Neural progenitor cell (in vitro differentiated cells): ENCODE measurements at regions not wholly inside any gene's neighbourhood (a gene's known extent, or its start where the extent isn't known, plus 50 kb on each side); places are given as distances from the start of the nearest gene placed in this dataset.
"Not testable (repeated sequence)": the region's sequence is repeated elsewhere in the genome, so short reads cannot be mapped to it uniquely, and the experiment has no call there.

Experiments
- DNase-seq: peaks from one replicate; pipeline ENCODE4 v3.0.0-alpha.2; 2016; ENCODE audit warnings: low spot score
- H2AFZ ChIP-seq: fragments of 200-600 bp; sonication (generic); replicated peaks from 2 replicates; pipeline ENCODE4 v1.6.1; 2016; ENCODE audit warnings: antibody characterized with exemption
- H3F3A ChIP-seq: fragments of 200-600 bp; sonication (generic); 2 replicates; pipeline ENCODE4 v1.6.1; 2016; ENCODE audit warnings: antibody characterized with exemption, low read depth
- H3K27ac ChIP-seq: fragments of 200-600 bp; sonication (generic); 2 replicates; pipeline ENCODE4 v1.5.1; 2016; ENCODE audit warnings: mild to moderate bottlenecking
- H3K27me3 ChIP-seq: fragments of 200-600 bp; sonication (generic); 2 replicates; pipeline ENCODE4 v1.6.1; 2016; ENCODE audit warnings: mild to moderate bottlenecking, moderate library complexity
- H3K36me3 ChIP-seq: fragments of 200-600 bp; sonication (generic); 2 replicates; pipeline ENCODE4 v1.5.1; 2016
- H3K4me1 ChIP-seq: fragments of 200-600 bp; sonication (generic); 2 replicates; pipeline ENCODE4 v1.6.1; 2016; ENCODE audit warnings: mixed run types
- H3K4me2 ChIP-seq: fragments of 200-600 bp; sonication (generic); 2 replicates; pipeline ENCODE4 v1.6.1; 2016
- H3K4me3 ChIP-seq: fragments of 200-600 bp; sonication (generic); 2 replicates; pipeline ENCODE4 v1.5.1; 2016
- H3K79me2 ChIP-seq: fragments of 200-600 bp; sonication (generic); 2 replicates; pipeline ENCODE4 v1.6.1; 2016; ENCODE audit warnings: low read depth
- H3K9ac ChIP-seq: fragments of 200-600 bp; sonication (generic); 2 replicates; pipeline ENCODE4 v1.6.1; 2016
- H3K9me3 ChIP-seq: fragments of 200-600 bp; sonication (generic); 2 replicates; pipeline ENCODE4 v1.5.1; 2016; ENCODE audit warnings: low read depth
- H4K20me1 ChIP-seq: fragments of 200-600 bp; sonication (generic); 2 replicates; pipeline ENCODE4 v1.6.1; 2016; ENCODE audit warnings: low read depth
- H3K27ac Mint-ChIP-seq: 3 replicates; pipeline ENCODE4 v1.8.0; 2021; ENCODE audit warnings: mixed read lengths
- H3K27me3 Mint-ChIP-seq: 2 replicates; pipeline ENCODE4 v1.8.0; 2022; ENCODE audit warnings: low read depth, mild to moderate bottlenecking, inconsistent platforms, moderate library complexity, mixed read lengths; ENCODE audit not compliant: insufficient read depth
- H3K36me3 Mint-ChIP-seq: 3 replicates; pipeline ENCODE4 v1.8.0; 2021; ENCODE audit warnings: mixed read lengths
- H3K4me1 Mint-ChIP-seq: 3 replicates; pipeline ENCODE4 v1.8.0; 2021; ENCODE audit warnings: mixed read lengths
- H3K4me3 Mint-ChIP-seq: 3 replicates; pipeline ENCODE4 v1.8.0; 2021; ENCODE audit warnings: mild to moderate bottlenecking, moderate library complexity, mixed read lengths
- H3K9me3 Mint-ChIP-seq: 3 replicates; pipeline ENCODE4 v1.8.0; 2020; ENCODE audit warnings: mixed read lengths
- CTCF ChIP-seq: fragments of 200-600 bp; sonication (generic); IDR thresholded peaks from 2 replicates; pipeline ENCODE4 v1.5.1; 2017; ENCODE audit warnings: antibody characterized with exemption, mild to moderate bottlenecking
- EZH2 ChIP-seq: fragments of 200-600 bp; sonication (generic); IDR thresholded peaks from 2 replicates; pipeline ENCODE4 v1.6.1; 2017; ENCODE audit warnings: antibody characterized with exemption, mild to moderate bottlenecking, moderate library complexity
- EZH2phosphoT487 ChIP-seq: fragments of 200-600 bp; sonication (generic); IDR thresholded peaks from 2 replicates; pipeline ENCODE4 v1.6.1; 2017; ENCODE audit warnings: antibody characterized with exemption

GRCh38 chr12:95371571-95371970 lies 102.4 kb upstream of the METAP2 start:
- no peaks in the 10 kb centered on the region for H3K27me3 Mint-ChIP-seq
- no peaks in the 10 kb centered on the region for H4K20me1 ChIP-seq

DNA sequence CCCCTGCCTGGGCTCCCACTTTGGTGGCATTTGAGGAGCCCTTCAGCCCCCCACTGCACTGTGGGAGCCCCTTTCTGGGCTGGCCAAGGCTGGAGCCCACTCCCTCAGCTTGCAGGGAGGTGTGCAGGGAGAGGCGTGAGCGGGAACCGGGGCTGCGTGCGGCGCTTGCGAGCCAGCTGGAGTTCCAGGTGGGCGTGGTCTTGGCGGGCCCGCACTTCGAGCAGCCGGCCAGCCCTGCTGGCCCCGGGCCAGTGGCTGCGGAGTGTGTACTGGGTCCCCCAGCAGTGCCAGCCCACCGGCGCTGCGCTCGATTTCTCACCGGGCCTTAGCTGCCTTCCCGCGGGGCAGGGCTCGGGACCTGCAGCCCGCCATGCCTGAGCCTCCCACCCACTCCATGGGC lies 94.5 kb upstream of the METAP2 start:
- H3K79me2 ChIP-seq, H3K27ac ChIP-seq, H2AFZ ChIP-seq, H3F3A ChIP-seq, H3K9me3 Mint-ChIP-seq, H3K4me2 ChIP-seq, H3K27ac Mint-ChIP-seq, H3K36me3 ChIP-seq, H3K27me3 Mint-ChIP-seq, DNase-seq, H3K9me3 ChIP-seq, H3K27me3 ChIP-seq, H3K36me3 Mint-ChIP-seq, H3K4me3 ChIP-seq, H3K4me1 Mint-ChIP-seq, H3K9ac ChIP-seq, H3K4me1 ChIP-seq, H3K4me3 Mint-ChIP-seq, H4K20me1 ChIP-seq: not testable (repeated sequence)

More at GRCh38 chr12:95371571-95371970, 102.4 kb upstream of the METAP2 start:
- Histone ChIP-seq H3K27me3 (no peaks in the 10 kb centered on the region), H3K79me2 (no peaks in the 10 kb centered on the region), H2AFZ (no peak overlapping the region), H3F3A (no peaks in the 10 kb centered on the region), H3K4me1 (no peaks in the 10 kb centered on the region), H3K9me3 (no peaks in the 10 kb centered on the region), H3K4me3 (no peak overlapping the region), H3K27ac (no peak overlapping the region), H3K9ac (no peak overlapping the region), H3K4me2 (no peak overlapping the region), H3K36me3 (no peaks in the 10 kb centered on the region)
- no peak for DNase-seq
- Mint-ChIP-seq H3K4me3 (no peak overlapping the region), H3K4me1 (no peaks in the 10 kb centered on the region), H3K36me3 (no peaks in the 10 kb centered on the region), H3K9me3 (no peaks in the 10 kb centered on the region), H3K27ac (no peak overlapping the region)
- TF ChIP-seq EZH2phosphoT487 (no peak), EZH2 (no peak), CTCF (no peak)

- not testable (repeated sequence) for H3K4me2 ChIP-seq, H3K9me3 Mint-ChIP-seq, H3F3A ChIP-seq, H3K9ac ChIP-seq, H3K79me2 ChIP-seq, H3K4me3 Mint-ChIP-seq, H3K9me3 ChIP-seq, H3K4me1 ChIP-seq, H3K4me1 Mint-ChIP-seq, DNase-seq, H3K27ac ChIP-seq, H4K20me1 ChIP-seq, H3K27me3 Mint-ChIP-seq, H3K27me3 ChIP-seq, H3K4me3 ChIP-seq, H2AFZ ChIP-seq, H3K36me3 Mint-ChIP-seq, H3K36me3 ChIP-seq
- peak overlapping the region; percentile 9 for H3K27ac Mint-ChIP-seq
These were observed 93.6 kb upstream of the METAP2 start for GRCh38 chr12:95380334-95380733.

- H3K27ac Mint-ChIP-seq: no peak overlapping the region
- no peaks in the 10 kb centered on the region for H3K4me1 Mint-ChIP-seq
- H3K4me3 Mint-ChIP-seq: no peak overlapping the region
- Histone ChIP-seq H3K27me3 (no peaks in the 10 kb centered on the region), H3K9me3 (no peaks in the 10 kb centered on the region), H4K20me1 (no peaks in the 10 kb centered on the region), H3K4me2 (no peak overlapping the region), H3F3A (no peaks in the 10 kb centered on the region), H3K36me3 (no peaks in the 10 kb centered on the region), H3K27ac (no peak overlapping the region), H3K79me2 (no peaks in the 10 kb centered on the region), H3K4me1 (peaks cover 7% of the 10 kb centered on the region), H2AFZ (no peak overlapping the region), H3K4me3 (no peak overlapping the region), H3K9ac (no peak overlapping the region)
- no peak for DNase-seq
- H3K9me3 Mint-ChIP-seq: no peaks in the 10 kb centered on the region
- H3K27me3 Mint-ChIP-seq: no peaks in the 10 kb centered on the region
- no peaks in the 10 kb centered on the region for H3K36me3 Mint-ChIP-seq
- TF ChIP-seq CTCF: no peak
- TF ChIP-seq EZH2phosphoT487: no peak
- TF ChIP-seq EZH2: no peak
These were observed 92.8 kb upstream of the METAP2 start for GRCh38 chr12:95380997-95381786.

- H3K36me3 ChIP-seq, H3K4me1 Mint-ChIP-seq, H3K4me2 ChIP-seq, DNase-seq, H4K20me1 ChIP-seq, H3K27ac Mint-ChIP-seq, H3K9me3 ChIP-seq, H3K9me3 Mint-ChIP-seq, H3K27me3 Mint-ChIP-seq, H3K4me3 Mint-ChIP-seq, H3K9ac ChIP-seq, H3K27ac ChIP-seq, H3K4me1 ChIP-seq, H3K4me3 ChIP-seq, H3K36me3 Mint-ChIP-seq, H3F3A ChIP-seq, H3K79me2 ChIP-seq, H3K27me3 ChIP-seq: not testable (repeated sequence)
- H2AFZ ChIP-seq: peak overlapping the region; percentile 14
These were observed 90.0 kb upstream of the METAP2 start for GRCh38 chr12:95383920-95384319.
